ENCODE measurements at regions not wholly inside any gene's neighbourhood (a gene's known extent, or its start where the extent isn't known, plus 50 kb on each side); places are given as distances from the start of the nearest gene placed in this dataset.

DNA sequence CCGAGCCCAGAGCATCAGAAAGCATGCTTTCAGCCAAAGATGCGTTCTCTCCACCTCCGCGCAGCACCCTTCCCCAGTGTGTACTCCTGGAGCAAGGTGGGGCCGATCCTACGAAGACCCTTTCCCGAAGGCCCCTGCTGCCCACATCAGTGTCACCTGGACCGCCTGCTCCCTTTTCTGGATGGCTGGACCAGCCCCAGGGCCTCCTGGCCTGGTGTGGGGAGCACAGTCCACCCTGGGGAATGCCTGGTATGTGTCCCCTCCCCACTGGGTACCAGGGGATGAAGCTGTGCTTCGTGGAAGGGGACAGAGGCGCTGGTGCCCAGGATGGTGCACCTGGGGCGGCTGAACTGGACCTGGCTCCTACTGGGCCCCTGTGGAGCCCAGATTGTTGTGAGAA lies 173.8 kb downstream of the SEC14L1 start:
- TF ChIP-seq, protein P1, sequence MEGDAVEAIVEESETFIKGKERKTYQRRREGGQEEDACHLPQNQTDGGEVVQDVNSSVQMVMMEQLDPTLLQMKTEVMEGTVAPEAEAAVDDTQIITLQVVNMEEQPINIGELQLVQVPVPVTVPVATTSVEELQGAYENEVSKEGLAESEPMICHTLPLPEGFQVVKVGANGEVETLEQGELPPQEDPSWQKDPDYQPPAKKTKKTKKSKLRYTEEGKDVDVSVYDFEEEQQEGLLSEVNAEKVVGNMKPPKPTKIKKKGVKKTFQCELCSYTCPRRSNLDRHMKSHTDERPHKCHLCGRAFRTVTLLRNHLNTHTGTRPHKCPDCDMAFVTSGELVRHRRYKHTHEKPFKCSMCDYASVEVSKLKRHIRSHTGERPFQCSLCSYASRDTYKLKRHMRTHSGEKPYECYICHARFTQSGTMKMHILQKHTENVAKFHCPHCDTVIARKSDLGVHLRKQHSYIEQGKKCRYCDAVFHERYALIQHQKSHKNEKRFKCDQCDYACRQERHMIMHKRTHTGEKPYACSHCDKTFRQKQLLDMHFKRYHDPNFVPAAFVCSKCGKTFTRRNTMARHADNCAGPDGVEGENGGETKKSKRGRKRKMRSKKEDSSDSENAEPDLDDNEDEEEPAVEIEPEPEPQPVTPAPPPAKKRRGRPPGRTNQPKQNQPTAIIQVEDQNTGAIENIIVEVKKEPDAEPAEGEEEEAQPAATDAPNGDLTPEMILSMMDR (IDR thresholded peaks at IDR 0.05) = no peak
- TF ChIP-seq EP300 (IDR thresholded peaks at IDR 0.05; ENCODE audit: low read depth) = no peak

All from transverse colon (tissue), 3 donors.